Chondrocyte (in vitro differentiated cells): ENCODE measurements at regions not wholly inside any gene's neighbourhood (a gene's known extent, or its start where the extent isn't known, plus 50 kb on each side); places are given as distances from the start of the nearest gene placed in this dataset.
A peak's percentile ranks its signal among the peaks of the same experiment; 100 is the strongest.
"Not testable (repeated sequence)": the region's sequence is repeated elsewhere in the genome, so short reads cannot be mapped to it uniquely, and the experiment has no call there.

Source experiments
- DNase-seq: peaks from one replicate; pipeline ENCODE4 v3.0.0; 2021; ENCODE audit warnings: mixed read lengths, low spot score
- H3K27ac Mint-ChIP-seq: one replicate; pipeline ENCODE4 v1.8.0; 2021; ENCODE audit warnings: mild to moderate bottlenecking, moderate library complexity, mixed read lengths; ENCODE audit not compliant: unreplicated experiment
- H3K27me3 Mint-ChIP-seq: 2 replicates; pipeline ENCODE4 v1.8.0; 2021; ENCODE audit warnings: low read depth, mixed read lengths
- H3K36me3 Mint-ChIP-seq: 2 replicates; pipeline ENCODE4 v1.8.0; 2021; ENCODE audit warnings: low read depth, mixed read lengths
- H3K4me1 Mint-ChIP-seq: 2 replicates; pipeline ENCODE4 v1.8.0; 2021; ENCODE audit warnings: low read depth, mild to moderate bottlenecking, mixed read lengths
- H3K4me3 Mint-ChIP-seq: one replicate; pipeline ENCODE4 v1.8.0; 2021; ENCODE audit warnings: mild to moderate bottlenecking, moderate library complexity, mixed read lengths; ENCODE audit not compliant: unreplicated experiment
- H3K9me3 Mint-ChIP-seq: 2 replicates; pipeline ENCODE4 v1.8.0; 2021; ENCODE audit warnings: low read depth, mixed read lengths
- TF ChIP-seq, protein P1 (sequence below): fragments of 200-600 bp; sonication (generic); IDR thresholded peaks from 2 replicates; pipeline ENCODE4 v1.5.0; 2021; ENCODE audit warnings: antibody characterized with exemption, mild to moderate bottlenecking, moderate library complexity

DNA sequence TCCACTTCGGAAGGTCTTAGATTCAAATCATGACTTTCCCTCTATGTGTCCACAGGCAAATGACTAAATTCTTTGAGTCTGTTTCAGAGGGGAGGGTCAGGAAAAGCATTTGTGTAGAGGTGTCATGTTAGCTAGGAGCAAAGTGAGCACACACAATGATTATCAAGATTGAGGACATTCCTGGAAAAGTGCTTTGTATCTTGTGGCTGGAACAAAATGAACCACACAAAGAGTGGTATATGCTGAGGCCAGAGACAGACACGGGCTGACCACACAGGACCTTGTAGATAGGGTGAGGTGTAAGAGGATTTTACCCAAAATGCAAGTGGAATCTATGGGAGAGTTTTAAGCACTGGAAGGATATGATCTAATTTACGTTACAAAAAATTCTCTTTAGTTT lies 245.3 kb upstream of the NMUR2 start:
- no peak for DNase-seq
- Mint-ChIP-seq H3K27ac (no peak overlapping the region), H3K4me3 (no peak overlapping the region), H3K27me3 (no peaks in the 10 kb centered on the region), H3K4me1 (no peaks in the 10 kb centered on the region), H3K9me3 (no peaks in the 10 kb centered on the region), H3K36me3 (no peaks in the 10 kb centered on the region)
- TF ChIP-seq, protein P1, sequence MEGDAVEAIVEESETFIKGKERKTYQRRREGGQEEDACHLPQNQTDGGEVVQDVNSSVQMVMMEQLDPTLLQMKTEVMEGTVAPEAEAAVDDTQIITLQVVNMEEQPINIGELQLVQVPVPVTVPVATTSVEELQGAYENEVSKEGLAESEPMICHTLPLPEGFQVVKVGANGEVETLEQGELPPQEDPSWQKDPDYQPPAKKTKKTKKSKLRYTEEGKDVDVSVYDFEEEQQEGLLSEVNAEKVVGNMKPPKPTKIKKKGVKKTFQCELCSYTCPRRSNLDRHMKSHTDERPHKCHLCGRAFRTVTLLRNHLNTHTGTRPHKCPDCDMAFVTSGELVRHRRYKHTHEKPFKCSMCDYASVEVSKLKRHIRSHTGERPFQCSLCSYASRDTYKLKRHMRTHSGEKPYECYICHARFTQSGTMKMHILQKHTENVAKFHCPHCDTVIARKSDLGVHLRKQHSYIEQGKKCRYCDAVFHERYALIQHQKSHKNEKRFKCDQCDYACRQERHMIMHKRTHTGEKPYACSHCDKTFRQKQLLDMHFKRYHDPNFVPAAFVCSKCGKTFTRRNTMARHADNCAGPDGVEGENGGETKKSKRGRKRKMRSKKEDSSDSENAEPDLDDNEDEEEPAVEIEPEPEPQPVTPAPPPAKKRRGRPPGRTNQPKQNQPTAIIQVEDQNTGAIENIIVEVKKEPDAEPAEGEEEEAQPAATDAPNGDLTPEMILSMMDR = no peak

DNA sequence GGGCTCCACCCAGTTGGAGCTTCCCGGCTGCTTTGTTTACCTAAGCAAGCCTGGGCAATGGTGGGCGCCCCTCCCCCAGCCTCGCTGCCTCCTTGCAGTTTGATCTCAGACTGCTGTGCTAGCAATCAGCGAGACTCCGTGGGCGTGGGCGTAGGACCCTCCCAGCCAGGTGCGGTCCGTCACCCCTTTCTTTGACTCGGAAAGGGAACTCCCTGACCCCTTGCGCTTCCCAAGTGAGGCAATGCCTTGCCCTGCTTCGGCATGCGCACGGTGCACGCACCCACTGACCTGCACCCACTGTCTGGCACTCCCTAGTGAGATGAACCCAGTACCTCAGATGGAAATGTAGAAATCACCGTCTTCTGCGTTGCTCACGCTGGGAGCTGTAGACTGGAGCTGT lies 254.4 kb upstream of the NMUR2 start:
- H3K4me3 Mint-ChIP-seq, H3K9me3 Mint-ChIP-seq, H3K4me1 Mint-ChIP-seq, H3K36me3 Mint-ChIP-seq, H3K27me3 Mint-ChIP-seq, H3K27ac Mint-ChIP-seq: not testable (repeated sequence)
- DNase-seq = peak; percentile 59

DNA sequence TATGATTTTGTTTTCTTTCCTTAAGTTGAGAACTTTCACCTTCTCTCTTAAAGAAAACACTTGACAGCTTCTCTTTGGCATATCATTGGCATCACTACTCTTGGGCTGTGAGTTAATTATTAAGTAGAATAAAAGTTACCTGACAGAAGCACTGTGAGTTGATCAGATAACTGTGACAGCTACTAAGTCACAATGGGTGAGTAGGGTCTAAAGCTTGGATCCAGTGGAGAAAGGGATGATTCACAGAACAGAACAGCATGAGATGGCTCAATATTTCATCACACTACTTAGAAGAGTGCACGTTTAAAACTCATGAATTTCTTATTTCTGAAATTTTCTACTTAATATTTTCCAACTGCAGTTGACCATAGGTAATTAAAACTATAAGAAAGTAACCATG lies 268.5 kb upstream of the NMUR2 start:
- Mint-ChIP-seq H3K27ac (no peak overlapping the region), H3K36me3 (no peaks in the 10 kb centered on the region), H3K27me3 (peaks cover 5% of the 10 kb centered on the region), H3K4me1 (no peaks in the 10 kb centered on the region), H3K9me3 (no peaks in the 10 kb centered on the region), H3K4me3 (no peak overlapping the region)
- no peak for DNase-seq
- TF ChIP-seq, protein P1 = no peak

DNA sequence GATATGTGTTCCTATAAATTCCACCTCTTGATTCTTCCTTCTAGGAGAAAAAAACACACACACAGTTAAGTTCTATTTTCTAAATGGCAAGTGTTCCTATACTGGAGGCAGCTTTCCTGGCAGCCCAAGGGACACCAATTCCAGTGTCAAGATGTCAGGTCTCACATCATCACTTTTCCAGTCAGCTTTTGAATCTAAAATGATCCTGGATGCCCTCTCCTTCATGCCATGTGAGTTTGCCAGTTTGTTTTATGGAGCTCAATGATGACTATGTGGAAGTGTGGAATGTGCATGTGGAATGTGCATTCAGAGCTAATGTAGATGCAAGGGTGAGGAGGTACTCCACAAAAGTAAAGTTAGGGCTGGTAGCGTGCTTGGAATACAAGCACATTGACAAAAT lies 269.3 kb upstream of the NMUR2 start:
- no peak overlapping the region for H3K4me3 Mint-ChIP-seq
- H3K36me3 Mint-ChIP-seq = no peaks in the 10 kb centered on the region
- DNase-seq = no peak
- H3K27me3 Mint-ChIP-seq = peaks cover 5% of the 10 kb centered on the region
- no peaks in the 10 kb centered on the region for H3K9me3 Mint-ChIP-seq
- TF ChIP-seq, protein P1 = no peak
- H3K4me1 Mint-ChIP-seq = no peaks in the 10 kb centered on the region
- H3K27ac Mint-ChIP-seq = no peak overlapping the region

DNA sequence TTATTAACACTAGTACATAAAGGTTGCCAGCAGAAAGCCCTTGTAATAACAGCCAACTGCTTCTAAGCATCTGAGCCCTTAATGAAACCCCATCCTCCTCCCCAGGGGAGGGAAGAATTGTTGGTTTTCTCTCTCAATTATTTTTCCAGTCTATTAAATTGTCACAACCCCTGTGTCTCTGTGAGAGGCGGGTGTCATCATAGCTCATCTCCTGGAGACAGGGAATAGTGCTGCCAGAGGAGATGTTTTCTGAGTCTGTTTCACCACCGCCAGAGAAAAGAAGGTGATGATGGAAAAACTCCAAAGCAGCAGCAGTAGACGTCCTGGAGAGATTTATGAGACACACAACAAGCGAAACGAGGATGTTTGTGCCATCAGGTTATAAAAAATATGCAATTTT lies 271.1 kb upstream of the NMUR2 start:
- no peaks in the 10 kb centered on the region for H3K4me1 Mint-ChIP-seq
- peaks cover 5% of the 10 kb centered on the region for H3K27me3 Mint-ChIP-seq
- H3K9me3 Mint-ChIP-seq = peaks cover 2% of the 10 kb centered on the region

DNA sequence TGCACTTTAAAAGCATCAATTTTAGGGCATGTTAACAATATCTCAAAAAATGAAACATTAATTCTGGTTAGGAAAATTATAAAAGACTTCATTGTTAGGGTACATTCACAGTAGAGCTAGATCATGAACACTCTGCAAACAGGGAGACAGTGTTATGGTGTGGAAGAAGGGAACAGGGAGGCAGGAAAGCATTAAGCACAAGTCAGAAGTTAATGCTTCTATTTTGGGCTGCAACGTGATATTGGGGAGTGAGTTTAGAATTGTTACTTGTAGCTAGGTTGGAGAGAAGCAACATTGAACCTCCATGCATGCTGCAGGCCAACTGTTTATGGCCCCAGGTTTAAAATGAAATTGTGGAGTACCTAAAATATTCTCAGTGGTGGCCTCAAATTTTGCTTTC lies 278.1 kb upstream of the NMUR2 start:
- H3K27me3 Mint-ChIP-seq = peaks cover 5% of the 10 kb centered on the region
- no peak for DNase-seq
- no peak overlapping the region for H3K27ac Mint-ChIP-seq
- no peaks in the 10 kb centered on the region for H3K4me1 Mint-ChIP-seq
- peaks cover 9% of the 10 kb centered on the region for H3K9me3 Mint-ChIP-seq
- H3K4me3 Mint-ChIP-seq = no peak overlapping the region
- H3K36me3 Mint-ChIP-seq = no peaks in the 10 kb centered on the region
- TF ChIP-seq, protein P1 = no peak

More for the DNA sequence above, 271.1 kb upstream of the NMUR2 start:
- TF ChIP-seq, protein P1 = no peak
- H3K4me3 Mint-ChIP-seq = no peak overlapping the region
- H3K36me3 Mint-ChIP-seq = no peaks in the 10 kb centered on the region
- no peak for DNase-seq
- no peak overlapping the region for H3K27ac Mint-ChIP-seq
